GM21390 (cell line): ENCODE measurements at regions not wholly inside any gene's neighbourhood (a gene's known extent, or its start where the extent isn't known, plus 50 kb on each side); places are given as distances from the start of the nearest gene placed in this dataset.
"Not testable (repeated sequence)": the region's sequence is repeated elsewhere in the genome, so short reads cannot be mapped to it uniquely, and the experiment has no call there.

Experiments used
- ATAC-seq: cut with Tn5 transposase; IDR thresholded peaks from one replicate; pipeline ENCODE4 v1.9.1; 2021; ENCODE audit not compliant: unreplicated experiment

GRCh38 chr5:8528106-8528505 lies 659.2 kb downstream of the MTRR start:
- ATAC-seq: no peak

- no peak for ATAC-seq
Measured at GRCh38 chr5:8538821-8539220, 669.9 kb downstream of the MTRR start.

- no peak for ATAC-seq
Measured at GRCh38 chr5:8540317-8540716, 671.4 kb downstream of the MTRR start.

GRCh38 chr5:8550921-8551320 lies 682.0 kb downstream of the MTRR start:
- ATAC-seq: no peak

- ATAC-seq: no peak
Measured at GRCh38 chr5:8553364-8553763, 684.4 kb downstream of the MTRR start.

GRCh38 chr5:8557728-8558127 lies 688.8 kb downstream of the MTRR start:
- no peak for ATAC-seq

- ATAC-seq: no peak
Measured at GRCh38 chr5:8560776-8561175, 691.8 kb downstream of the MTRR start.

GRCh38 chr5:8561224-8561840 lies 692.4 kb downstream of the MTRR start:
- ATAC-seq: no peak

- no peak for ATAC-seq
Measured at GRCh38 chr5:8561854-8562253, 692.9 kb downstream of the MTRR start.

- not testable (repeated sequence) for ATAC-seq
Measured at GRCh38 chr5:8563540-8563939, 694.6 kb downstream of the MTRR start.

- ATAC-seq: no peak
Measured at GRCh38 chr5:8568858-8569257, 699.9 kb downstream of the MTRR start.

GRCh38 chr5:8570528-8570927 lies 701.6 kb downstream of the MTRR start:
- no peak for ATAC-seq

GRCh38 chr5:8576178-8576577 lies 707.2 kb downstream of the MTRR start:
- no peak for ATAC-seq

GRCh38 chr5:8577792-8578191 lies 708.8 kb downstream of the MTRR start:
- ATAC-seq: no peak

GRCh38 chr5:8580298-8580697 lies 711.4 kb downstream of the MTRR start:
- no peak for ATAC-seq

- ATAC-seq: no peak
Measured at GRCh38 chr5:8581047-8581446, 712.1 kb downstream of the MTRR start.

GRCh38 chr5:8585230-8586018 lies 716.5 kb downstream of the MTRR start:
- ATAC-seq: no peak

- ATAC-seq: no peak
Measured at GRCh38 chr5:8590959-8591358, 722.0 kb downstream of the MTRR start.

- no peak for ATAC-seq
Measured at GRCh38 chr5:8598356-8598755, 729.4 kb downstream of the MTRR start.

GRCh38 chr5:8598996-8599395 lies 730.0 kb downstream of the MTRR start:
- ATAC-seq: no peak

- ATAC-seq: no peak
Measured at GRCh38 chr5:8600843-8601242, 731.9 kb downstream of the MTRR start.

- ATAC-seq: no peak
Measured at GRCh38 chr5:8601831-8602354, 732.9 kb downstream of the MTRR start.
